H9 (cell line): ENCODE measurements at regions not wholly inside any gene's neighbourhood (a gene's known extent, or its start where the extent isn't known, plus 50 kb on each side); places are given as distances from the start of the nearest gene placed in this dataset.

Source experiments
- DNase-seq: peaks from one replicate; pipeline ENCODE4 v3.0.0-alpha.2; 2017
- H2AFZ ChIP-seq: one replicate; pipeline ENCODE4 v1.6.1; 2013; ENCODE audit warnings: mild to moderate bottlenecking, low read length, control low read depth, moderate library complexity
- H2AK5ac ChIP-seq: 2 replicates; pipeline ENCODE4 v1.6.1; 2013; ENCODE audit warnings: low read length, control low read depth, mixed read lengths; ENCODE audit not compliant: insufficient read length
- H2BK120ac ChIP-seq: one replicate; pipeline ENCODE4 v1.6.1; 2013; ENCODE audit warnings: low read depth, mild to moderate bottlenecking, low read length, control low read depth, inconsistent platforms; ENCODE audit not compliant: poor library complexity, severe bottlenecking
- H2BK12ac ChIP-seq: 2 replicates; pipeline ENCODE4 v1.6.1; 2013; ENCODE audit warnings: low read length, control low read depth, mixed read lengths, low read depth; ENCODE audit not compliant: insufficient read length
- H2BK15ac ChIP-seq: 2 replicates; pipeline ENCODE4 v1.6.1; 2013; ENCODE audit warnings: low read depth, low read length, control low read depth
- H2BK20ac ChIP-seq: one replicate; pipeline ENCODE4 v1.6.1; 2013; ENCODE audit warnings: low read depth, mild to moderate bottlenecking, low read length, control low read depth, inconsistent platforms; ENCODE audit not compliant: poor library complexity, severe bottlenecking
- H2BK5ac ChIP-seq: 2 replicates; pipeline ENCODE4 v1.6.1; 2013; ENCODE audit warnings: low read length, control low read depth, mixed read lengths; ENCODE audit not compliant: insufficient read length
- H3K14ac ChIP-seq: 2 replicates; pipeline ENCODE4 v1.6.1; 2013; ENCODE audit warnings: low read length, control low read depth; ENCODE audit not compliant: insufficient read depth
- H3K18ac ChIP-seq: 2 replicates; pipeline ENCODE4 v1.6.1; 2013; ENCODE audit warnings: low read depth, mild to moderate bottlenecking, mixed read lengths, low read length, control low read depth; ENCODE audit not compliant: insufficient read length
- H3K23ac ChIP-seq: 2 replicates; pipeline ENCODE4 v1.6.1; 2013; ENCODE audit warnings: low read length, control low read depth, mixed read lengths, low read depth; ENCODE audit not compliant: insufficient read length
- H3K23me2 ChIP-seq: 2 replicates; pipeline ENCODE4 v1.6.1; 2013; ENCODE audit warnings: low read depth, mild to moderate bottlenecking, mixed read lengths, low read length, control low read depth; ENCODE audit not compliant: insufficient read length, poor library complexity, severe bottlenecking
- H3K27ac ChIP-seq: 2 replicates; pipeline ENCODE4 v1.5.1; 2013; ENCODE audit warnings: low read length, control low read depth, mixed read lengths, low read depth; ENCODE audit not compliant: insufficient read length
- H3K27me3 ChIP-seq: 2 replicates; pipeline ENCODE4 v1.6.1; 2013; ENCODE audit warnings: low read length, control low read depth, inconsistent platforms; ENCODE audit not compliant: insufficient read depth
- H3K4ac ChIP-seq: 2 replicates; pipeline ENCODE4 v1.6.1; 2013; ENCODE audit warnings: low read depth, mild to moderate bottlenecking, control low read depth, inconsistent platforms, low read length, moderate library complexity
- H3K4me1 ChIP-seq: 2 replicates; pipeline ENCODE4 v1.6.1; 2013; ENCODE audit warnings: low read length, control low read depth, inconsistent platforms; ENCODE audit not compliant: insufficient read depth
- H3K4me2 ChIP-seq: 2 replicates; pipeline ENCODE4 v1.6.1; 2013; ENCODE audit warnings: low read length, control low read depth, mixed read lengths; ENCODE audit not compliant: insufficient read length, insufficient read depth
- H3K56ac ChIP-seq: 2 replicates; pipeline ENCODE4 v1.6.1; 2013; ENCODE audit warnings: low read depth, mild to moderate bottlenecking, mixed read lengths, low read length, control low read depth; ENCODE audit not compliant: insufficient read length
- H3K79me1 ChIP-seq: 2 replicates; pipeline ENCODE4 v1.6.1; 2013; ENCODE audit warnings: low read depth, mild to moderate bottlenecking, moderate library complexity, low read length, control low read depth, inconsistent platforms; ENCODE audit not compliant: insufficient read depth, poor library complexity, severe bottlenecking
- H3K79me2 ChIP-seq: 2 replicates; pipeline ENCODE4 v1.6.1; 2013; ENCODE audit warnings: low read length, control low read depth, inconsistent platforms; ENCODE audit not compliant: insufficient read depth
- H3K9ac ChIP-seq: 2 replicates; pipeline ENCODE4 v1.6.1; 2013; ENCODE audit warnings: low read length, control low read depth, mixed read lengths; ENCODE audit not compliant: insufficient read length; ENCODE audit errors: extremely low read depth
- H3K9me3 ChIP-seq: one replicate; pipeline ENCODE4 v1.6.1; 2013; ENCODE audit warnings: low read depth, low read length, inconsistent platforms; ENCODE audit not compliant: control insufficient read depth
- H3T11ph ChIP-seq: one replicate; pipeline ENCODE4 v1.6.1; 2013; ENCODE audit warnings: mild to moderate bottlenecking, low read length, control low read depth, inconsistent platforms
- H4K20me1 ChIP-seq: one replicate; pipeline ENCODE4 v1.6.1; 2013; ENCODE audit not compliant: control insufficient read depth, insufficient read length, insufficient read depth
- H4K5ac ChIP-seq: 2 replicates; pipeline ENCODE4 v1.6.1; 2013; ENCODE audit warnings: low read depth, mild to moderate bottlenecking, mixed read lengths, low read length, control low read depth; ENCODE audit not compliant: insufficient read length
- H4K8ac ChIP-seq: replicated peaks from 2 replicates; pipeline ENCODE4 v1.6.1; 2013; ENCODE audit warnings: low read length, control low read depth, mixed read lengths, low read depth; ENCODE audit not compliant: insufficient read length
- H4K91ac ChIP-seq: 2 replicates; pipeline ENCODE4 v1.6.1; 2013; ENCODE audit warnings: low read depth, mild to moderate bottlenecking, moderate library complexity, mixed read lengths, low read length, control low read depth; ENCODE audit not compliant: insufficient read length
- H3K27ac Mint-ChIP-seq, 3 experiments: 2 replicates in 2 of 3; 3 replicates in 1 of 3; pipeline ENCODE4 v1.8.0; 2020 to 2021; ENCODE audit warnings: mixed read lengths in 3 of 3, mild to moderate bottlenecking in 1 of 3, moderate library complexity in 1 of 3
- H3K27me3 Mint-ChIP-seq: 2 replicates; pipeline ENCODE4 v1.8.0; 2021; ENCODE audit warnings: low read depth, mild to moderate bottlenecking, moderate library complexity, mixed read lengths
- H3K36me3 Mint-ChIP-seq, 3 experiments: 2 replicates in 2 of 3; 3 replicates in 1 of 3; pipeline ENCODE4 v1.8.0; 2020 to 2021; ENCODE audit warnings: low read depth in 3 of 3, mixed read lengths in 3 of 3; ENCODE audit not compliant: insufficient read depth in 1 of 3
- H3K4me1 Mint-ChIP-seq, 2 experiments: 2 replicates each; pipeline ENCODE4 v1.8.0; 2020; ENCODE audit warnings: mixed read lengths in 2 of 2
- H3K4me3 Mint-ChIP-seq, 2 experiments: 2 replicates in 1 of 2; 3 replicates in 1 of 2; pipeline ENCODE4 v1.8.0; 2020 to 2021; ENCODE audit warnings: mild to moderate bottlenecking in 2 of 2, mixed read lengths in 2 of 2, moderate library complexity in 1 of 2
- H3K9me3 Mint-ChIP-seq, 2 experiments: 2 replicates in 1 of 2; 3 replicates in 1 of 2; pipeline ENCODE4 v1.8.0; 2020; ENCODE audit warnings: mild to moderate bottlenecking in 2 of 2, mixed read lengths in 2 of 2, moderate library complexity in 1 of 2
- WGBS: extraction: QIAGEN DNeasy Blood & Tissue Kit; methylation state at CpG from one replicate; pipeline ENCODE4 v1.1.7; 2013; ENCODE audit warnings: missing lambda C conversion rate, low lambda C conversion rate, mixed read lengths; ENCODE audit not compliant: insufficient read length; ENCODE audit errors: extremely low coverage; 5-methylcytosine and 5-hydroxymethylcytosine counted together
- TF ChIP-seq, protein P1 (sequence below): fragments of 200-600 bp; sonication (generic); conservative IDR thresholded peaks from 3 replicates; pipeline ENCODE4 v1.8.0; 2021; ENCODE audit warnings: antibody characterized with exemption, mild to moderate bottlenecking

DNA sequence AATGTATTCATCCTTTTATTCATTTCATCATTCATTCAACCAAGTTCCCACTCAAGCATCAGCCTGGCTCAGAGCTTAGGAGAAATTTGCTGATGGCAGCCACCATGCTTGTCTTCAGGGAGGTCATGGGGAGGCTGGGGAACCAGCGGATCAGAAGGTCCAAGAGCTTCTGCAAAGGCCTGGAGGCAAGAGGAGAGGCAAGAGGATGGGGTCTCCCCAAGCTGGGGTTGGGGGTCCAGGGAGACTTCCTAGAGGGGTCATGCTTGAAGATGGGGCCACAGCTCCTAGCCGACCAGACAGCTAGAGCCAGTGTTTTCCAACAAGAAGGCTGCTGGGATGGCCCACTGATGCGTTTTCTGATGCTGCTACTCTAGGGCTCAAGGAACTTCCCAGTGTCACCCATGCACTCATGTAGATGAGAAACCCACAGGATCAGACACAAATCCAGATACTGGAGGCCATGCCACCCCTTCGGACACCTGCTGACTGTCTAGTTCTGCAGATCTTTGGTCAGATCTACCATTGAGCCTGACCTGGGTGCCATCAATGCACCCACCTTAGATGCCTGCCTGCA lies 315.2 kb downstream of the AJAP1 start:
- H2BK5ac ChIP-seq, result no peak overlapping the region
- H3K79me1 ChIP-seq, result no peaks in the 10 kb centered on the region
- Mint-ChIP-seq H3K27ac (no peak overlapping the region), H3K36me3 (peaks cover 0 to 5% (median under 1%) of the 10 kb centered on the region in 3 experiments; a peak in 3 of 7 replicates), H3K4me1 (peaks cover 17% of the 10 kb centered on the region in 2 experiments), H3K9me3 (peaks cover 4 to 12% of the 10 kb centered on the region in 2 experiments), H3K4me3 (no peak overlapping the region), H3K27me3 (peaks cover 9% of the 10 kb centered on the region; the same call in 1 of the 2 replicates)
- H3K9me3 ChIP-seq, result no peaks in the 10 kb centered on the region
- H2BK12ac ChIP-seq, result no peak overlapping the region
- H2BK15ac ChIP-seq, result no peak overlapping the region
- H4K5ac ChIP-seq, result no peak overlapping the region
- H3K9ac ChIP-seq, result no peak overlapping the region
- DNase-seq, result no peak
- H2AFZ ChIP-seq, result no peak overlapping the region
- no peak overlapping the region for H3K18ac ChIP-seq
- no peaks in the 10 kb centered on the region for H3K23me2 ChIP-seq
- H4K91ac ChIP-seq, result no peak overlapping the region
- no peak overlapping the region for H3K23ac ChIP-seq
- no peak overlapping the region for H2BK20ac ChIP-seq
- H3K14ac ChIP-seq, result no peak overlapping the region
- no peak overlapping the region for H3K4me2 ChIP-seq
- no peak overlapping the region for H3T11ph ChIP-seq
- H4K20me1 ChIP-seq, result no peaks in the 10 kb centered on the region
- WGBS, result no CpG with 5 or more reads among the region's 4 CpGs
- H3K4ac ChIP-seq, result no peak overlapping the region
- TF ChIP-seq, protein P1, sequence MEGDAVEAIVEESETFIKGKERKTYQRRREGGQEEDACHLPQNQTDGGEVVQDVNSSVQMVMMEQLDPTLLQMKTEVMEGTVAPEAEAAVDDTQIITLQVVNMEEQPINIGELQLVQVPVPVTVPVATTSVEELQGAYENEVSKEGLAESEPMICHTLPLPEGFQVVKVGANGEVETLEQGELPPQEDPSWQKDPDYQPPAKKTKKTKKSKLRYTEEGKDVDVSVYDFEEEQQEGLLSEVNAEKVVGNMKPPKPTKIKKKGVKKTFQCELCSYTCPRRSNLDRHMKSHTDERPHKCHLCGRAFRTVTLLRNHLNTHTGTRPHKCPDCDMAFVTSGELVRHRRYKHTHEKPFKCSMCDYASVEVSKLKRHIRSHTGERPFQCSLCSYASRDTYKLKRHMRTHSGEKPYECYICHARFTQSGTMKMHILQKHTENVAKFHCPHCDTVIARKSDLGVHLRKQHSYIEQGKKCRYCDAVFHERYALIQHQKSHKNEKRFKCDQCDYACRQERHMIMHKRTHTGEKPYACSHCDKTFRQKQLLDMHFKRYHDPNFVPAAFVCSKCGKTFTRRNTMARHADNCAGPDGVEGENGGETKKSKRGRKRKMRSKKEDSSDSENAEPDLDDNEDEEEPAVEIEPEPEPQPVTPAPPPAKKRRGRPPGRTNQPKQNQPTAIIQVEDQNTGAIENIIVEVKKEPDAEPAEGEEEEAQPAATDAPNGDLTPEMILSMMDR, result no peak
- no peaks in the 10 kb centered on the region for H3K79me2 ChIP-seq
- H2BK120ac ChIP-seq, result no peak overlapping the region
- no peak overlapping the region for H3K27ac ChIP-seq
- H4K8ac ChIP-seq, result no peak overlapping the region
- no peak overlapping the region for H2AK5ac ChIP-seq
- H3K27me3 ChIP-seq, result no peaks in the 10 kb centered on the region
- H3K56ac ChIP-seq, result no peak overlapping the region
- H3K4me1 ChIP-seq, result peaks cover 3% of the 10 kb centered on the region; the same call in 1 of the 2 replicates
